Stimulated activated CD4-positive, alpha-beta T cell treated with anti-CD3 and anti-CD28 coated beads, Interleukin-4, amount 100 ng/mL, for 48 hours (primary cell): ENCODE measurements at regions not wholly inside any gene's neighbourhood (a gene's known extent, or its start where the extent isn't known, plus 50 kb on each side); places are given as distances from the start of the nearest gene placed in this dataset.
"Not testable (repeated sequence)": the region's sequence is repeated elsewhere in the genome, so short reads cannot be mapped to it uniquely, and the experiment has no call there.

Experiments
- DNase-seq, 2 donors: peaks; one replicate each; pipeline ENCODE4 v3.0.0-alpha.2; 2020; ENCODE audit warnings: low read depth in 2 of 2

- DNase-seq: no peak
Measured at GRCh38 chr9:20238921-20239320, 383.4 kb downstream of the MLLT3 start.

- DNase-seq: no peak
Measured at GRCh38 chr9:20237686-20238085, 384.6 kb downstream of the MLLT3 start.

GRCh38 chr9:20236676-20237075, 385.6 kb downstream of the MLLT3 start:
- no peak for DNase-seq

GRCh38 chr9:20235206-20235605, 387.1 kb downstream of the MLLT3 start:
- DNase-seq: not testable (repeated sequence)

- DNase-seq: no peak
Measured at GRCh38 chr9:20228096-20228495, 394.2 kb downstream of the MLLT3 start.

GRCh38 chr9:20227166-20227874, 395.0 kb downstream of the MLLT3 start:
- no peak for DNase-seq

- no peak for DNase-seq
Measured at GRCh38 chr9:20226345-20226744, 396.0 kb downstream of the MLLT3 start.

- no peak for DNase-seq
Measured at GRCh38 chr9:20225826-20226225, 396.5 kb downstream of the MLLT3 start.

- DNase-seq: no peak
Measured at GRCh38 chr9:20224756-20225155, 397.5 kb downstream of the MLLT3 start.

- no peak for DNase-seq
Measured at GRCh38 chr9:20220286-20220685, 402.0 kb downstream of the MLLT3 start.

GRCh38 chr9:20219437-20219836, 402.9 kb downstream of the MLLT3 start:
- DNase-seq: no peak

- DNase-seq: no peak
Measured at GRCh38 chr9:20217596-20217995, 404.7 kb downstream of the MLLT3 start.

- no peak for DNase-seq
Measured at GRCh38 chr9:20216438-20216837, 405.9 kb downstream of the MLLT3 start.

- DNase-seq: no peak
Measured at GRCh38 chr9:20215552-20215951, 406.7 kb downstream of the MLLT3 start.

GRCh38 chr9:20212806-20213205, 409.5 kb downstream of the MLLT3 start:
- no peak for DNase-seq

- DNase-seq: peak; percentile 30 to 52
Measured at GRCh38 chr9:20209391-20210340, 412.6 kb downstream of the MLLT3 start.

- DNase-seq: no peak
Measured at GRCh38 chr9:20208961-20209371, 413.3 kb downstream of the MLLT3 start.

- DNase-seq: no peak
Measured at GRCh38 chr9:20208226-20208625, 414.1 kb downstream of the MLLT3 start.

- no peak for DNase-seq
Measured at GRCh38 chr9:20207176-20207575, 415.1 kb downstream of the MLLT3 start.

- DNase-seq: no peak
Measured at GRCh38 chr9:20205821-20206220, 416.5 kb downstream of the MLLT3 start.

- DNase-seq: no peak
Measured at GRCh38 chr9:20200991-20201431, 412.2 kb upstream of the SLC24A2 start.

- DNase-seq: no peak
Measured at GRCh38 chr9:20200581-20200980, 411.7 kb upstream of the SLC24A2 start.

- DNase-seq: no peak
Measured at GRCh38 chr9:20199111-20199510, 410.3 kb upstream of the SLC24A2 start.
